ENCODE measurements at regions not wholly inside any gene's neighbourhood (a gene's known extent, or its start where the extent isn't known, plus 50 kb on each side); places are given as distances from the start of the nearest gene placed in this dataset.

DNA sequence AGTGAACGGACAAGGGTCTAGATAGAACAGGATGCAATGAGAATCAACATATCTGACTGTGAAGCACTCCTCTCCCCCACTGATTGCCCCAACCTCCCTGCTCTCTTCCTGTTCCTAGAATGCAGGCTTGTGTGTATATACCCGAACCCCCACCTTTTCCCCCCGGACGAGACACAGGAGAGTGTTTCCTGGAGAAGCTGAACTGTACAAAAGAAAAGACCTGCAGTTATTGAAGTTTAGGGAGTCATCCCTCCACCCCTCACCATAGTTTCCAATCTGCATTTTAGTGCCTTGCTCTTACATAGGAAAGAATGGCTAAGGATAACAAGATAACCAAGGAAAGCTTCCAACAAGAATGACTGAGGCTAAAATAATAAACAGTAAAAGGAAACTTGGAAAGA, 55.5 kb upstream of the PDE10A start:
- H3K9ac ChIP-seq (ENCODE audit: low read length), result no peak overlapping the region
- no peak overlapping the region for H3K27ac ChIP-seq (ENCODE audit: low read length)
- no peaks in the 10 kb centered on the region for H3K36me3 ChIP-seq (replicated peaks; ENCODE audit: low read depth, low read length)
- H3K27me3 ChIP-seq (ENCODE audit: low read depth, low read length), result no peaks in the 10 kb centered on the region
- H3K4me2 ChIP-seq (ENCODE audit: low read length), result no peak overlapping the region
- TF ChIP-seq, protein P1, sequence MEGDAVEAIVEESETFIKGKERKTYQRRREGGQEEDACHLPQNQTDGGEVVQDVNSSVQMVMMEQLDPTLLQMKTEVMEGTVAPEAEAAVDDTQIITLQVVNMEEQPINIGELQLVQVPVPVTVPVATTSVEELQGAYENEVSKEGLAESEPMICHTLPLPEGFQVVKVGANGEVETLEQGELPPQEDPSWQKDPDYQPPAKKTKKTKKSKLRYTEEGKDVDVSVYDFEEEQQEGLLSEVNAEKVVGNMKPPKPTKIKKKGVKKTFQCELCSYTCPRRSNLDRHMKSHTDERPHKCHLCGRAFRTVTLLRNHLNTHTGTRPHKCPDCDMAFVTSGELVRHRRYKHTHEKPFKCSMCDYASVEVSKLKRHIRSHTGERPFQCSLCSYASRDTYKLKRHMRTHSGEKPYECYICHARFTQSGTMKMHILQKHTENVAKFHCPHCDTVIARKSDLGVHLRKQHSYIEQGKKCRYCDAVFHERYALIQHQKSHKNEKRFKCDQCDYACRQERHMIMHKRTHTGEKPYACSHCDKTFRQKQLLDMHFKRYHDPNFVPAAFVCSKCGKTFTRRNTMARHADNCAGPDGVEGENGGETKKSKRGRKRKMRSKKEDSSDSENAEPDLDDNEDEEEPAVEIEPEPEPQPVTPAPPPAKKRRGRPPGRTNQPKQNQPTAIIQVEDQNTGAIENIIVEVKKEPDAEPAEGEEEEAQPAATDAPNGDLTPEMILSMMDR (IDR thresholded peaks at IDR 0.05; ENCODE audit: low read depth, low read length), result no peak
- TF ChIP-seq EZH2phosphoT487 (IDR thresholded peaks at IDR 0.05; ENCODE audit: low read depth), result no peak
- H3K9me3 ChIP-seq (ENCODE audit: insufficient read depth, low read length), result no peaks in the 10 kb centered on the region
- no peaks in the 10 kb centered on the region for H3K4me1 ChIP-seq (ENCODE audit: low read length)
- H2AFZ ChIP-seq (ENCODE audit: low read depth, low read length), result no peak overlapping the region
- no peak overlapping the region for H3K4me3 ChIP-seq (ENCODE audit: low read length)
- no peaks in the 10 kb centered on the region for H4K20me1 ChIP-seq (ENCODE audit: insufficient read depth, low read length)
- H3K79me2 ChIP-seq (ENCODE audit: low read length), result no peaks in the 10 kb centered on the region

DNA sequence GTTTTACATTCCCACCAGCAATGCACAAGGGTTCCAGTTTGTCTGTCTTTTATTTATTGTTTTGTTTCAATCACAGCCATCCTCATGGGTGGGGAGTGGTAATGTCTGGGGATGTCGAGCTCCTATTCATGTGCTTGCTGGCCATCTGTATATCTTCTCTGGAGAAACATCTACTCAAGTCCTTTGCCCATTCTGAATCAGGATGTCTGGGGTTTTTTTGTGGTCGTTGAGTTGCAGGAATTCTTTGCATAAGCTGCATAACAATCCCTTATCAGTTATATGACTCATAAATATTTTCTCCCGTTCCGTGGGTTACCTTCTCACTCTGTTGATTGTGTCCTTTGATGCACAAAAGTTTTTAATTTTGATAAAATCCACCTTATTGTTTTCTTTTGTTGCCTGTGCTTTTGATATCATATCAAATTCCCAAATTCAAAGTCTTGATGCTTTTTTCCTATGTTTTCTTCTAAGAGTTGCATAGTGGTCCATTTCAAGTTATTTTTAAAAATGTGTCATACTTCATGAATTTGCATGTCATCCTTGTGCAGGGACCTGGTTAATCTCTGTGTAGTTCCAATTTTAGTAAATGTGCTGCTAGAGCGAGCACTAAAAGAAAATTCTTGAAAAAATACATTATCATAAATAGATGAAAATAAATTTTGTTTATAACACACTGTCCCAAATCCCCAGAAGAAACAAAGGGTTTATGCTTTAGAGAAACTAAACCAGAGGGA, 54.9 kb upstream of the PDE10A start:
- Histone ChIP-seq H3K4me2 (ENCODE audit: low read length) (no peak overlapping the region), H3K4me1 (ENCODE audit: low read length) (no peaks in the 10 kb centered on the region), H3K36me3 (replicated peaks; ENCODE audit: low read depth, low read length) (no peaks in the 10 kb centered on the region), H3K27me3 (ENCODE audit: low read depth, low read length) (no peaks in the 10 kb centered on the region), H2AFZ (ENCODE audit: low read depth, low read length) (no peak overlapping the region), H3K4me3 (ENCODE audit: low read length) (no peak overlapping the region), H3K79me2 (ENCODE audit: low read length) (no peaks in the 10 kb centered on the region), H3K27ac (ENCODE audit: low read length) (no peak overlapping the region), H4K20me1 (ENCODE audit: insufficient read depth, low read length) (no peaks in the 10 kb centered on the region), H3K9me3 (ENCODE audit: insufficient read depth, low read length) (no peaks in the 10 kb centered on the region), H3K9ac (ENCODE audit: low read length) (no peak overlapping the region)
- TF ChIP-seq EZH2phosphoT487 (IDR thresholded peaks at IDR 0.05; ENCODE audit: low read depth), result no peak
- TF ChIP-seq, protein P1 (IDR thresholded peaks at IDR 0.05; ENCODE audit: low read depth, low read length), result no peak

DNA sequence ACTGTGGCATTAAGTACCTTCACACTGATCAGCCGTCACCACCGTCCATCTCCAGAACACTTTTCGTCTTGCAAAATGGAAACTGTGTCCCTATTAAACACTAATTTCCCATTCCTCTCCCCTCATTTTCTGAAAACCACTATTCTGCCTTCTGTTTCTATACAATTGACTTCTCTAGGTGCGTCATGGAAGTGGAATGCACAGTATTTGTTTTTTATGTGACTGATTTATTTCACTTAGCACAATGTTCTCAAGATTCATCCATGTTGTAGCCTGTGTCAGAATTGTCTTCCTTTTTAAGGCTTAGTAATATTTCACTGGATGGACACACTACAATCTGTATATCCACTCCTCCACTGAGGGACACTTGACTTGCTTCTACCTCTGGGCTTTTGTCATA, 53.8 kb upstream of the PDE10A start:
- Histone ChIP-seq H3K4me3 (ENCODE audit: low read length) (no peak overlapping the region), H3K4me2 (ENCODE audit: low read length) (no peak overlapping the region), H3K9ac (ENCODE audit: low read length) (no peak overlapping the region), H3K27ac (ENCODE audit: low read length) (no peak overlapping the region), H3K79me2 (ENCODE audit: low read length) (no peaks in the 10 kb centered on the region), H3K27me3 (ENCODE audit: low read depth, low read length) (no peaks in the 10 kb centered on the region), H3K4me1 (ENCODE audit: low read length) (no peaks in the 10 kb centered on the region), H3K36me3 (replicated peaks; ENCODE audit: low read depth, low read length) (no peaks in the 10 kb centered on the region), H3K9me3 (ENCODE audit: insufficient read depth, low read length) (no peaks in the 10 kb centered on the region), H2AFZ (ENCODE audit: low read depth, low read length) (no peak overlapping the region), H4K20me1 (ENCODE audit: insufficient read depth, low read length) (no peaks in the 10 kb centered on the region)
- no peak for TF ChIP-seq EZH2phosphoT487 (IDR thresholded peaks at IDR 0.05; ENCODE audit: low read depth)
- TF ChIP-seq, protein P1 (IDR thresholded peaks at IDR 0.05; ENCODE audit: low read depth, low read length), result no peak

- no peaks in the 10 kb centered on the region for H3K36me3 ChIP-seq (replicated peaks; ENCODE audit: low read depth, low read length)
- H3K79me2 ChIP-seq (ENCODE audit: low read length), result no peaks in the 10 kb centered on the region
- no peaks in the 10 kb centered on the region for H3K27me3 ChIP-seq (ENCODE audit: low read depth, low read length)
- no peak overlapping the region for H3K4me3 ChIP-seq (ENCODE audit: low read length)
- no peak overlapping the region for H2AFZ ChIP-seq (ENCODE audit: low read depth, low read length)
- no peaks in the 10 kb centered on the region for H3K4me1 ChIP-seq (ENCODE audit: low read length)
- no peak overlapping the region for H3K27ac ChIP-seq (ENCODE audit: low read length)
- no peak overlapping the region for H3K9ac ChIP-seq (ENCODE audit: low read length)
- no peak overlapping the region for H3K4me2 ChIP-seq (ENCODE audit: low read length)
- no peaks in the 10 kb centered on the region for H4K20me1 ChIP-seq (ENCODE audit: insufficient read depth, low read length)
- TF ChIP-seq EZH2phosphoT487 (IDR thresholded peaks at IDR 0.05; ENCODE audit: low read depth), result no peak
- TF ChIP-seq, protein P1 (IDR thresholded peaks at IDR 0.05; ENCODE audit: low read depth, low read length), result no peak
- H3K9me3 ChIP-seq (ENCODE audit: insufficient read depth, low read length), result no peaks in the 10 kb centered on the region
These were observed 52.4 kb upstream of the PDE10A start for GRCh38 chr6:165715428-165715827.

Data from OCI-LY3 (cell line).